Adrenal gland (tissue), 9 donors: ENCODE measurements at regions not wholly inside any gene's neighbourhood (a gene's known extent, or its start where the extent isn't known, plus 50 kb on each side); places are given as distances from the start of the nearest gene placed in this dataset.

Experiments used
- DNase-seq, 7 donors: peaks; one replicate each; pipeline ENCODE4 v3.0.0-alpha.2; 2019 to 2020
- H3K27ac ChIP-seq, 5 donors: fragments of 200-600 bp; sonication (generic) in 4 of 5; 1 replicate in 3 of 5; 2 replicates in 2 of 5; pipeline versions ENCODE4 v1.5.1 to v1.8.0; 2016 to 2020; ENCODE audit warnings: mild to moderate bottlenecking in 1 of 5
- H3K27me3 ChIP-seq: fragments of 200-600 bp; 2 replicates; pipeline ENCODE4 v1.8.0; 2021
- H3K36me3 ChIP-seq, 2 donors: fragments of 200-600 bp; replicated peaks in 1 of 2; 1 replicate in 1 of 2; 2 replicates in 1 of 2; pipeline versions ENCODE4 v1.5.1 to v1.8.0; 2018 to 2022
- H3K4me1 ChIP-seq, 2 donors: fragments of 200-600 bp; replicated peaks in 1 of 2; 1 replicate in 1 of 2; 2 replicates in 1 of 2; pipeline versions ENCODE4 v1.5.1 to v1.8.0; 2018 to 2021
- H3K4me3 ChIP-seq, 4 donors: fragments of 200-600 bp; sonication (generic) in 3 of 4; one replicate each; pipeline ENCODE4 v1.5.1; 2016 to 2018
- H3K9me3 ChIP-seq, 3 donors: fragments of 200-600 bp; sonication (generic) in 1 of 3; replicated peaks in 1 of 3; 1 replicate in 2 of 3; 2 replicates in 1 of 3; pipeline versions ENCODE4 v1.5.1 to v1.8.0; 2016 to 2021
- POLR2A ChIP-seq, 2 donors: fragments of 450-650 bp; IDR thresholded peaks; one replicate each; pipeline ENCODE4 v1.6.1; 2017; ENCODE audit warnings: antibody characterized with exemption in 2 of 2, mild to moderate bottlenecking in 2 of 2, moderate library complexity in 1 of 2
- WGBS, 4 donors: extraction: QIAGEN DNeasy Blood & Tissue Kit in 2 of 4; methylation state at CpG; one replicate each; pipeline versions ENCODE4 v1.1.5 to v1.1.7; 2013 to 2017; 5-methylcytosine and 5-hydroxymethylcytosine counted together
- intact Hi-C, 2 donors: fragments of 100-400 bp; cut with DNase I; formaldehyde crosslinking; loops; one replicate each; pipeline versions ENCODE4 v1.14.1 to v1.15.0; 2022 to 2023
- TF ChIP-seq, protein P1 (sequence below), 6 experiments: fragments of 450-650 bp in 4 of 6; fragments of 200-600 bp in 2 of 6; sonication (generic) in 1 of 6; IDR thresholded peaks; 1 replicate in 5 of 6; 2 replicates in 1 of 6; pipeline versions ENCODE4 v1.5.1 to v1.8.0; 2016 to 2021; ENCODE audit warnings: antibody characterized with exemption in 6 of 6, mild to moderate bottlenecking in 2 of 6, moderate library complexity in 1 of 6
- donor health status: healthy with polysubstance abuse.
- donor health status: Bipolar disorder and iron deficiency.
- donor health status: DM: yes; HTN: yes; CAD: no.
- donor health status: DM: no; HTN: no; CAD: no.
- donor health status: DM: no; HTN: no; CAD: no.

DNA sequence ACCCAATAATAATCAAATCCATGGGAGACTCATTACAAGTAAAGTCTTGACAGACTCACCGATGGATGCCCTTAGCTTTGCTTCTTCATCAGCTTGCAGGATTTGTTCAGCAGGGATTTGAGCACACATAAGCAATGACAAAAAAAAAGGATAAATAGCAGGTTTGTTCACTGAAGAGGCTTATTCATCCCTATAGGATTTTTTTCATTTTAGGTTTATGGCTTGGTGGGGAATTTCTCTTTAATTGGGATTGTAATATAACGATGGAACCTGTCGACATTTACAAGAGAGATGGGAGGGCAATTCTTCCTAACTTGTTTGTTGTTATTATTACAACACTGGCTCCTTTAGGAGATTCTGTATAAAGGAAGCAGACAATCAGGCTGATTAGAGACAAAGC is 649.1 kb upstream of the PLXNA2 start:
- no peak overlapping the region for H3K27ac ChIP-seq
- no peaks in the 10 kb centered on the region for H3K4me1 ChIP-seq
- intact Hi-C loops, result no loop called here
- 76 to 78% (median 77%) methylated on average over 3 of the region's 3 CpGs for WGBS, 4 donors
- H3K36me3 ChIP-seq, result no peaks in the 10 kb centered on the region
- TF ChIP-seq, protein P1, sequence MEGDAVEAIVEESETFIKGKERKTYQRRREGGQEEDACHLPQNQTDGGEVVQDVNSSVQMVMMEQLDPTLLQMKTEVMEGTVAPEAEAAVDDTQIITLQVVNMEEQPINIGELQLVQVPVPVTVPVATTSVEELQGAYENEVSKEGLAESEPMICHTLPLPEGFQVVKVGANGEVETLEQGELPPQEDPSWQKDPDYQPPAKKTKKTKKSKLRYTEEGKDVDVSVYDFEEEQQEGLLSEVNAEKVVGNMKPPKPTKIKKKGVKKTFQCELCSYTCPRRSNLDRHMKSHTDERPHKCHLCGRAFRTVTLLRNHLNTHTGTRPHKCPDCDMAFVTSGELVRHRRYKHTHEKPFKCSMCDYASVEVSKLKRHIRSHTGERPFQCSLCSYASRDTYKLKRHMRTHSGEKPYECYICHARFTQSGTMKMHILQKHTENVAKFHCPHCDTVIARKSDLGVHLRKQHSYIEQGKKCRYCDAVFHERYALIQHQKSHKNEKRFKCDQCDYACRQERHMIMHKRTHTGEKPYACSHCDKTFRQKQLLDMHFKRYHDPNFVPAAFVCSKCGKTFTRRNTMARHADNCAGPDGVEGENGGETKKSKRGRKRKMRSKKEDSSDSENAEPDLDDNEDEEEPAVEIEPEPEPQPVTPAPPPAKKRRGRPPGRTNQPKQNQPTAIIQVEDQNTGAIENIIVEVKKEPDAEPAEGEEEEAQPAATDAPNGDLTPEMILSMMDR (IDR thresholded peaks at IDR 0.05), result no peak
- no peaks in the 10 kb centered on the region for H3K27me3 ChIP-seq
- no peak for DNase-seq
- H3K9me3 ChIP-seq, result no peaks in the 10 kb centered on the region
- H3K4me3 ChIP-seq, result no peak overlapping the region

DNA sequence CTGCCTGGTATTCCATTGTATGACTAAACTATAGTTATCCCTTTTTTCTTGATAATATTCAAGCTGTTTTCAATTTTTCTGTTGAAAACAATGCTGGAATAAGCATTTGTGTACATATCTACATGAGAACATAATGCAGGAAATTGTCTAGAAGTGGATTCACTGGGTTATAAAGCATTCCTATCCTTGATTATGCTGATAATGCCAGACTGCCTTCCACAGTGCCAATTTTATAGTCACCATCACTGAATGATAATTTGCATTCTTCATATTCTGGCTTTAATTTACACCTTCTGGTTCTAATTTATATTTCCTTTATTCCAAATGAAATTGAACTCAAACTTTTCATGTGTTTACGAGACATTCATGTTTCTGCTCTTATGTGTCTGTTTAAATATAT is 651.0 kb upstream of the PLXNA2 start:
- TF ChIP-seq POLR2A (IDR thresholded peaks at IDR 0.05), result no peak
- intact Hi-C loops, result no loop called here
- 83 to 94% (median 85%) methylated on average over 1 of the region's 1 CpG for WGBS, 4 donors
- Histone ChIP-seq H3K4me1 (no peaks in the 10 kb centered on the region), H3K36me3 (no peaks in the 10 kb centered on the region), H3K4me3 (no peak overlapping the region), H3K27me3 (no peaks in the 10 kb centered on the region), H3K27ac (no peak overlapping the region), H3K9me3 (no peaks in the 10 kb centered on the region)
- no peak for DNase-seq

DNA sequence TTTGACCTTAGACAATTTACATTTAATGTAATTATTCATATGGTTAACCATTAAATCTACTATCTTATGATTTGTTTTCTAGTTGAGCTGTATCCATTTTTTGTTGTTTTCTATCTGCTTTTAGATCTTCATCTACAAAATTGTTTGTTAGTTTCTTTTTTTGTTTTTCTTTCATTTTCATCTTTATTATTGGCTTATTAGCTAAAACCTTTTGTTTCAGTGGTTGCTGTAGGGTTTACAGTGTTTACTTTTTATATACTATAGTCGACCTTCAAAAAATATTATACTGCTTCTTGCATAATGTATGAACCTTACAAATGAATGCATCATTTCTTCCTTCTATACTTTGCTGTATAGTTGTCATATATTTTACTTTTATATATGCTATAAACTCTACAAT is 651.6 kb upstream of the PLXNA2 start:
- DNase-seq, result no peak
- 61 to 78% (median 71%) methylated on average over 1 of the region's 1 CpG for WGBS, 4 donors
- intact Hi-C loops, result no loop called here
- Histone ChIP-seq H3K27me3 (no peaks in the 10 kb centered on the region), H3K4me3 (no peak overlapping the region), H3K36me3 (no peaks in the 10 kb centered on the region), H3K27ac (no peak overlapping the region), H3K4me1 (no peaks in the 10 kb centered on the region), H3K9me3 (no peaks in the 10 kb centered on the region)
- TF ChIP-seq, protein P1 (IDR thresholded peaks at IDR 0.05), result no peak
- TF ChIP-seq POLR2A (IDR thresholded peaks at IDR 0.05), result no peak

DNA sequence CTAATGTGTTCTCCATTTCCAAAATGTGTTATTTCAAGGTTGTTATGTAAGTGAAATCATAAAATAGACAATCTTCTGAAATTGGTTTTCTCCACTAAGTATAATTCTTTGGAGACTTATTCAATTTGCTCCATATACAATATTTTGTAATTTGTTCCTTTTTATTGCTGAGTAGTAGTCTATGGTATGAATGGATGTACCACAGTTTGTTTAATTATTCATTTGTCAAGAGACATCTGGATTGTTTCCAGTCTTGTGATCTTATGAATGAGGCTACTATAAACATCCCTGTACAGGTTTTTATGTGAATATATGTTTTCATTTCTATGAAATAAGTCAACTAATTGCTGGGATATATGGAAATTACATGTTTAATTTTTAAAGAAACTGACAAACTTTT is 652.6 kb upstream of the PLXNA2 start:
- H3K4me1 ChIP-seq, result no peaks in the 10 kb centered on the region
- no peaks in the 10 kb centered on the region for H3K27me3 ChIP-seq
- H3K36me3 ChIP-seq, result no peaks in the 10 kb centered on the region
- no peak for DNase-seq
- no peak overlapping the region for H3K4me3 ChIP-seq
- H3K27ac ChIP-seq, result no peak overlapping the region
- TF ChIP-seq POLR2A (IDR thresholded peaks at IDR 0.05), result no peak
- TF ChIP-seq, protein P1 (IDR thresholded peaks at IDR 0.05), result no peak
- intact Hi-C loops, result no loop called here
- no peaks in the 10 kb centered on the region for H3K9me3 ChIP-seq

DNA sequence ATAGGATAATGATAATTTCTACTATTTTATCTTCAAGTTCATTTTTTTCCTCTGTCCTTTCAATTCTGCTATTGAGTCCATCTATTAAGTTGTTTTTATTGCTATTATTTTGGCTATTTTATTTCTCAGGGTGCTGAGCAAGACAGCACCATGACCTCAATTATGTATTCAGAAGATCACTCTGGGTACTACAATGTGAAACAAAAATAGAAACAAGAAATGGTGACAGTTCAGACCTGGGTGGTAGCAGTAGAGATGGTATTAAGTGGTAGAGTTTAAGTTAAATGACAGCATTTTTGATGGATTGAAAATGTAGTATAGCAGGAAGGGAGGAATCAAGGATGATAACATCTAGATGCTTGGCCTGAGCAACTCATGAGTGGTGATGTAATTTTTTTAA is 655.3 kb upstream of the PLXNA2 start:
- Histone ChIP-seq H3K9me3 (no peaks in the 10 kb centered on the region), H3K27ac (no peak overlapping the region), H3K4me3 (no peak overlapping the region), H3K36me3 (no peaks in the 10 kb centered on the region), H3K27me3 (no peaks in the 10 kb centered on the region), H3K4me1 (no peaks in the 10 kb centered on the region)
- intact Hi-C loops, result no loop called here
- TF ChIP-seq, protein P1 (IDR thresholded peaks at IDR 0.05), result no peak
- TF ChIP-seq POLR2A (IDR thresholded peaks at IDR 0.05), result no peak
- no peak for DNase-seq
